Subcutaneous abdominal adipose tissue (tissue), 5 donors: ENCODE measurements at regions not wholly inside any gene's neighbourhood (a gene's known extent, or its start where the extent isn't known, plus 50 kb on each side); places are given as distances from the start of the nearest gene placed in this dataset.

Source experiments
- H3K27ac ChIP-seq: one replicate; pipeline ENCODE4 v1.7.0; 2013; ENCODE audit warnings: low read depth, mild to moderate bottlenecking, inconsistent platforms, low read length, moderate library complexity
- H3K27me3 ChIP-seq, 5 donors: one replicate each; pipeline ENCODE4 v1.7.0; 2013; ENCODE audit warnings: low read length in 5 of 5, inconsistent platforms in 1 of 5; ENCODE audit not compliant: control insufficient read depth in 5 of 5, insufficient read depth in 4 of 5
- H3K36me3 ChIP-seq, 5 donors: one replicate each; pipeline ENCODE4 v1.7.0; 2013; ENCODE audit warnings: low read length in 5 of 5; ENCODE audit not compliant: control insufficient read depth in 5 of 5, insufficient read depth in 5 of 5
- H3K4me1 ChIP-seq, 5 donors: one replicate each; pipeline ENCODE4 v1.7.0; 2013; ENCODE audit warnings: low read length in 5 of 5, mild to moderate bottlenecking in 3 of 5, moderate library complexity in 1 of 5; ENCODE audit not compliant: control insufficient read depth in 5 of 5, insufficient read depth in 5 of 5
- H3K4me3 ChIP-seq, 5 donors: one replicate each; pipeline ENCODE4 v1.7.0; 2013; ENCODE audit warnings: low read length in 5 of 5, low read depth in 1 of 5
- H3K9ac ChIP-seq, 5 donors: one replicate each; pipeline ENCODE4 v1.7.0; 2013; ENCODE audit warnings: low read length in 5 of 5, mild to moderate bottlenecking in 4 of 5, moderate library complexity in 3 of 5
- H3K9me3 ChIP-seq, 5 donors: one replicate each; pipeline ENCODE4 v1.7.0; 2013; ENCODE audit warnings: low read length in 5 of 5; ENCODE audit not compliant: control insufficient read depth in 5 of 5
- donor health status: healthy.
- donor health status: healthy.
- donor health status: healthy.
- donor health status: healthy.
- donor health status: healthy.

GRCh38 chr2:195501746-195502145 lies 155.3 kb upstream of the SLC39A10 start:
- no peaks in the 10 kb centered on the region for H3K36me3 ChIP-seq
- no peaks in the 10 kb centered on the region for H3K9me3 ChIP-seq
- H3K4me3 ChIP-seq: no peak overlapping the region
- no peaks in the 10 kb centered on the region for H3K4me1 ChIP-seq
- no peak overlapping the region for H3K27ac ChIP-seq
- no peaks in the 10 kb centered on the region for H3K27me3 ChIP-seq
- no peak overlapping the region for H3K9ac ChIP-seq

GRCh38 chr2:195500879-195501278 lies 156.1 kb upstream of the SLC39A10 start:
- H3K36me3 ChIP-seq: no peaks in the 10 kb centered on the region
- H3K27ac ChIP-seq: no peak overlapping the region
- no peaks in the 10 kb centered on the region for H3K4me1 ChIP-seq
- H3K27me3 ChIP-seq: no peaks in the 10 kb centered on the region
- H3K9me3 ChIP-seq: no peaks in the 10 kb centered on the region
- no peak overlapping the region for H3K4me3 ChIP-seq
- no peak overlapping the region for H3K9ac ChIP-seq

- Histone ChIP-seq H3K27ac (no peak overlapping the region), H3K4me3 (no peak overlapping the region), H3K36me3 (no peaks in the 10 kb centered on the region), H3K4me1 (no peaks in the 10 kb centered on the region), H3K9ac (no peak overlapping the region), H3K9me3 (no peaks in the 10 kb centered on the region), H3K27me3 (no peaks in the 10 kb centered on the region)
Observed at GRCh38 chr2:195498839-195499490, 158.1 kb upstream of the SLC39A10 start.

- Histone ChIP-seq H3K27me3 (no peaks in the 10 kb centered on the region), H3K27ac (no peak overlapping the region), H3K9ac (no peak overlapping the region), H3K4me1 (no peaks in the 10 kb centered on the region), H3K36me3 (no peaks in the 10 kb centered on the region), H3K4me3 (no peak overlapping the region), H3K9me3 (no peaks in the 10 kb centered on the region)
Observed at GRCh38 chr2:195498176-195498575, 158.8 kb upstream of the SLC39A10 start.

GRCh38 chr2:195496991-195497390 lies 160.0 kb upstream of the SLC39A10 start:
- Histone ChIP-seq H3K36me3 (no peaks in the 10 kb centered on the region), H3K9me3 (no peaks in the 10 kb centered on the region), H3K4me1 (no peaks in the 10 kb centered on the region), H3K27me3 (no peaks in the 10 kb centered on the region), H3K27ac (no peak overlapping the region), H3K9ac (no peak overlapping the region), H3K4me3 (no peak overlapping the region)

- Histone ChIP-seq H3K36me3 (no peaks in the 10 kb centered on the region), H3K4me3 (no peak overlapping the region), H3K27ac (no peak overlapping the region), H3K27me3 (no peaks in the 10 kb centered on the region), H3K4me1 (no peaks in the 10 kb centered on the region), H3K9ac (no peak overlapping the region), H3K9me3 (no peaks in the 10 kb centered on the region)
Observed at GRCh38 chr2:195495966-195496365, 161.1 kb upstream of the SLC39A10 start.

- H3K27me3 ChIP-seq: no peaks in the 10 kb centered on the region
- H3K36me3 ChIP-seq: no peaks in the 10 kb centered on the region
- H3K4me3 ChIP-seq: no peak overlapping the region
- no peak overlapping the region for H3K27ac ChIP-seq
- no peaks in the 10 kb centered on the region for H3K4me1 ChIP-seq
- H3K9ac ChIP-seq: no peak overlapping the region
- no peaks in the 10 kb centered on the region for H3K9me3 ChIP-seq
Observed at GRCh38 chr2:195495351-195495750, 161.7 kb upstream of the SLC39A10 start.

GRCh38 chr2:195494451-195494850 lies 162.6 kb upstream of the SLC39A10 start:
- no peak overlapping the region for H3K4me3 ChIP-seq
- H3K27ac ChIP-seq: no peak overlapping the region
- no peaks in the 10 kb centered on the region for H3K4me1 ChIP-seq
- H3K9me3 ChIP-seq: no peaks in the 10 kb centered on the region
- H3K9ac ChIP-seq: no peak overlapping the region
- H3K27me3 ChIP-seq: no peaks in the 10 kb centered on the region
- H3K36me3 ChIP-seq: no peaks in the 10 kb centered on the region

GRCh38 chr2:195493416-195493815 lies 163.6 kb upstream of the SLC39A10 start:
- Histone ChIP-seq H3K9me3 (no peaks in the 10 kb centered on the region), H3K4me1 (no peaks in the 10 kb centered on the region), H3K36me3 (no peaks in the 10 kb centered on the region), H3K27me3 (no peaks in the 10 kb centered on the region), H3K4me3 (no peak overlapping the region), H3K27ac (no peak overlapping the region), H3K9ac (no peak overlapping the region)

- no peaks in the 10 kb centered on the region for H3K4me1 ChIP-seq
- H3K27ac ChIP-seq: no peak overlapping the region
- no peaks in the 10 kb centered on the region for H3K36me3 ChIP-seq
- H3K9ac ChIP-seq: no peak overlapping the region
- no peaks in the 10 kb centered on the region for H3K9me3 ChIP-seq
- H3K4me3 ChIP-seq: no peak overlapping the region
- H3K27me3 ChIP-seq: no peaks in the 10 kb centered on the region
Observed at GRCh38 chr2:195490319-195490718, 166.7 kb upstream of the SLC39A10 start.

GRCh38 chr2:195489101-195489500 lies 167.9 kb upstream of the SLC39A10 start:
- no peaks in the 10 kb centered on the region for H3K4me1 ChIP-seq
- H3K27ac ChIP-seq: no peak overlapping the region
- no peaks in the 10 kb centered on the region for H3K27me3 ChIP-seq
- H3K36me3 ChIP-seq: no peaks in the 10 kb centered on the region
- H3K9me3 ChIP-seq: no peaks in the 10 kb centered on the region
- H3K9ac ChIP-seq: no peak overlapping the region
- H3K4me3 ChIP-seq: no peak overlapping the region
